Mesenchymal stem cell (in vitro differentiated cells and primary cell): ENCODE measurements at regions not wholly inside any gene's neighbourhood (a gene's known extent, or its start where the extent isn't known, plus 50 kb on each side); places are given as distances from the start of the nearest gene placed in this dataset.

ENCODE experiments used
- DNase-seq: peaks from one replicate; pipeline ENCODE4 v3.0.0-alpha.2; 2013
- H2AFZ ChIP-seq: one replicate; pipeline ENCODE4 v1.6.1; 2013; ENCODE audit warnings: low read depth, mild to moderate bottlenecking, control low read depth, inconsistent platforms, low read length, moderate library complexity
- H2AK5ac ChIP-seq: 2 replicates; pipeline ENCODE4 v1.6.1; 2013; ENCODE audit warnings: low read length, moderate library complexity, mild to moderate bottlenecking, inconsistent platforms; ENCODE audit not compliant: severe bottlenecking
- H2BK120ac ChIP-seq: one replicate; pipeline ENCODE4 v1.6.1; 2013; ENCODE audit warnings: low read depth, mild to moderate bottlenecking, inconsistent platforms, low read length, moderate library complexity
- H2BK12ac ChIP-seq, 2 experiments: one replicate each; pipeline ENCODE4 v1.6.1; 2013; ENCODE audit warnings: inconsistent platforms in 2 of 2, low read length in 2 of 2, mild to moderate bottlenecking in 2 of 2, moderate library complexity in 2 of 2, control low read depth in 1 of 2
- H2BK15ac ChIP-seq: one replicate; pipeline ENCODE4 v1.6.1; 2013; ENCODE audit warnings: mild to moderate bottlenecking, low read depth, inconsistent platforms; ENCODE audit not compliant: poor library complexity, severe bottlenecking
- H2BK5ac ChIP-seq: 2 replicates; pipeline ENCODE4 v1.6.1; 2013; ENCODE audit warnings: low read depth, mild to moderate bottlenecking, low read length, control low read depth, inconsistent platforms; ENCODE audit not compliant: poor library complexity, severe bottlenecking
- H3K14ac ChIP-seq, 2 experiments: one replicate each; pipeline ENCODE4 v1.6.1; 2013; ENCODE audit warnings: inconsistent platforms in 2 of 2, low read length in 2 of 2, control low read depth in 1 of 2, mild to moderate bottlenecking in 1 of 2, moderate library complexity in 1 of 2
- H3K18ac ChIP-seq, 2 experiments: one replicate each; pipeline ENCODE4 v1.6.1; 2013; ENCODE audit warnings: inconsistent platforms in 2 of 2, low read length in 2 of 2, control low read depth in 1 of 2, low read depth in 1 of 2, mild to moderate bottlenecking in 1 of 2
- H3K23ac ChIP-seq, 2 experiments: one replicate each; pipeline ENCODE4 v1.6.1; 2013; ENCODE audit warnings: inconsistent platforms in 2 of 2, low read length in 2 of 2, mild to moderate bottlenecking in 2 of 2, moderate library complexity in 2 of 2, control low read depth in 1 of 2
- H3K27ac ChIP-seq: 2 replicates; pipeline ENCODE4 v1.5.1; 2013; ENCODE audit warnings: mild to moderate bottlenecking, moderate library complexity, low read length, control low read depth, inconsistent platforms; ENCODE audit not compliant: poor library complexity, severe bottlenecking
- H3K27me3 ChIP-seq, 2 experiments: 2 replicates each; pipeline versions ENCODE4 v1.6.1 to v1.7.0; 2013; ENCODE audit warnings: low read length in 2 of 2, mild to moderate bottlenecking in 2 of 2, moderate library complexity in 2 of 2, control low read depth in 1 of 2, inconsistent platforms in 1 of 2; ENCODE audit not compliant: control insufficient read depth in 1 of 2, insufficient read depth in 1 of 2
- H3K36me3 ChIP-seq, 2 experiments: 2 replicates each; pipeline versions ENCODE4 v1.6.1 to v1.7.0; 2013; ENCODE audit warnings: low read length in 2 of 2, control low read depth in 1 of 2, inconsistent platforms in 1 of 2, low read depth in 1 of 2, mild to moderate bottlenecking in 1 of 2; ENCODE audit not compliant: insufficient read depth in 2 of 2, control insufficient read depth in 1 of 2
- H3K4ac ChIP-seq, 2 experiments: one replicate each; pipeline ENCODE4 v1.6.1; 2013; ENCODE audit warnings: inconsistent platforms in 2 of 2, low read length in 2 of 2, mild to moderate bottlenecking in 2 of 2, moderate library complexity in 2 of 2, control low read depth in 1 of 2, low read depth in 1 of 2
- H3K4me1 ChIP-seq: 2 replicates; pipeline ENCODE4 v1.6.1; 2013; ENCODE audit warnings: low read depth, low read length, control low read depth; ENCODE audit not compliant: control insufficient read depth, insufficient read depth
- H3K4me2 ChIP-seq: 2 replicates; pipeline ENCODE4 v1.6.1; 2013; ENCODE audit warnings: low read length, mild to moderate bottlenecking, inconsistent platforms; ENCODE audit not compliant: poor library complexity, severe bottlenecking
- H3K4me3 ChIP-seq, 2 experiments: 2 replicates each; pipeline versions ENCODE4 v1.5.1 to v1.7.0; 2013; ENCODE audit warnings: low read length in 2 of 2, mild to moderate bottlenecking in 2 of 2, control low read depth in 1 of 2, low read depth in 1 of 2; ENCODE audit not compliant: insufficient read depth in 1 of 2
- H3K79me1 ChIP-seq: replicated peaks from 2 replicates; pipeline ENCODE4 v1.6.1; 2013; ENCODE audit warnings: mild to moderate bottlenecking, control low read depth, low read length, inconsistent platforms; ENCODE audit not compliant: poor library complexity, severe bottlenecking
- H3K9ac ChIP-seq: 2 replicates; pipeline ENCODE4 v1.7.0; 2013; ENCODE audit warnings: mild to moderate bottlenecking, low read length, moderate library complexity
- H3K9me3 ChIP-seq: 2 replicates; pipeline ENCODE4 v1.7.0; 2013; ENCODE audit warnings: mild to moderate bottlenecking, low read length; ENCODE audit not compliant: control insufficient read depth
- H4K8ac ChIP-seq: one replicate; pipeline ENCODE4 v1.6.1; 2013; ENCODE audit warnings: inconsistent platforms, mild to moderate bottlenecking, low read length, moderate library complexity
- H4K91ac ChIP-seq: one replicate; pipeline ENCODE4 v1.6.1; 2013; ENCODE audit warnings: mild to moderate bottlenecking, low read length, inconsistent platforms
- WGBS: methylation state at CpG from one replicate; pipeline ENCODE4 v1.1.7; 2013; ENCODE audit warnings: mixed read lengths; 5-methylcytosine and 5-hydroxymethylcytosine counted together

DNA sequence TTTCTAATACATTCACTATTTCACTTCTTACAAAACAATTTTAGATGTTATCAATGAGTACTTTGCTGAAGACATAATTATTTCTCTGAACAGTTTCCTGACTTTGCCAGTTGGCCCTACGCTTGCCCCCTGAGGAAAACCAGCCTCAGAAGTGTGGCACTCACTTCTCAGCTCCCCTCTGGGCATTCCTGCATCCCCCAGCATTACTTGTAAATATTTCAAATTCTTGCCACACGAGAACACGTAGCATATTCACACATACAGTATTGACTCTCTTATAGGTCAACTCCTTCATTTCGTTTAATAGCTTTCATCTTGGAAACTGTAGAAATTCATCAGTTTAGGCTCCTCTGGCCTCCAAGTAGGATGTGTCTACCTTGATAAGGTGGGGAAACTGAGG, 65.2 kb downstream of the OTX2 start:
- DNase-seq, result no peak
- H3K79me1 ChIP-seq, result no peaks in the 10 kb centered on the region
- no peak overlapping the region for H4K91ac ChIP-seq
- H3K18ac ChIP-seq, result no peak overlapping the region
- no peak overlapping the region for H2BK5ac ChIP-seq
- H4K8ac ChIP-seq, result no peak overlapping the region
- no peak overlapping the region for H3K23ac ChIP-seq
- WGBS, result 61% methylated on average over 4 of the region's 4 CpGs
- H3K27ac ChIP-seq, result no peak overlapping the region
- H3K27me3 ChIP-seq, result peaks cover 0 to 7% of the 10 kb centered on the region in 2 experiments
- H2BK120ac ChIP-seq, result no peak overlapping the region
- H3K4me1 ChIP-seq, result no peaks in the 10 kb centered on the region
- no peaks in the 10 kb centered on the region for H3K9me3 ChIP-seq
- no peak overlapping the region for H2AFZ ChIP-seq
- H3K4ac ChIP-seq, result no peak overlapping the region
- H2BK15ac ChIP-seq, result no peak overlapping the region
- no peak overlapping the region for H3K4me2 ChIP-seq
- no peak overlapping the region for H3K4me3 ChIP-seq
- H3K14ac ChIP-seq, result no peak overlapping the region
- H2BK12ac ChIP-seq, result no peak overlapping the region
- H3K36me3 ChIP-seq, result no peaks in the 10 kb centered on the region
- H3K9ac ChIP-seq, result no peak overlapping the region
- H2AK5ac ChIP-seq, result no peak overlapping the region

DNA sequence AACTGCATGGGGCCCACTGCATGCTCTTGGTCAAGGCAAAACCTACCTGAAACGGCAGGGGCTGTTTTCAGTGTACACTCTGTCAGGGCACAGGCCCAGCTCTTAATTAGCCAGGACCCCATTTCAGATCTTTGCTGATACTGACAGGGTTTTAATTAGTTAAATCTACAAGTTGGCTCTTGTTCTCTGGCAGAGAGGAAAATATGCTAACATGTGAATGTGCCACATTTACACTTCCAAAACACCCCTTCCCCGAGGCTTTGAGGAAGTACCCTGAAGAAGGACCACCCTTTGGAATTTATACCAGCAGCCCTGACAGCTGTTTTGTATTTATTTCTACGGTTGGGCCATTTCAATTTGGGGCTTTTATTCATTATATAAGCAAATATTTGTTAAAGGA, 66.3 kb downstream of the OTX2 start:
- Histone ChIP-seq H2AK5ac (no peak overlapping the region), H3K9ac (no peak overlapping the region), H2BK120ac (no peak overlapping the region), H4K91ac (no peak overlapping the region), H3K4me1 (no peaks in the 10 kb centered on the region), H3K79me1 (no peaks in the 10 kb centered on the region), H3K4me3 (no peak overlapping the region), H3K23ac (no peak overlapping the region), H3K9me3 (no peaks in the 10 kb centered on the region), H3K36me3 (no peaks in the 10 kb centered on the region), H3K18ac (no peak overlapping the region), H3K4me2 (no peak overlapping the region), H2AFZ (no peak overlapping the region), H3K27me3 (peaks cover 0 to 7% of the 10 kb centered on the region in 2 experiments), H2BK5ac (no peak overlapping the region), H2BK12ac (no peak overlapping the region), H2BK15ac (no peak overlapping the region), H3K27ac (no peak overlapping the region), H3K4ac (no peak overlapping the region), H3K14ac (no peak overlapping the region), H4K8ac (no peak overlapping the region)
- DNase-seq, result no peak
- 69% methylated on average over 3 of the region's 3 CpGs for WGBS

- no peak overlapping the region for H2AK5ac ChIP-seq
These were observed 67.8 kb downstream of the OTX2 start for GRCh38 chr14:56742391-56742878.

DNA sequence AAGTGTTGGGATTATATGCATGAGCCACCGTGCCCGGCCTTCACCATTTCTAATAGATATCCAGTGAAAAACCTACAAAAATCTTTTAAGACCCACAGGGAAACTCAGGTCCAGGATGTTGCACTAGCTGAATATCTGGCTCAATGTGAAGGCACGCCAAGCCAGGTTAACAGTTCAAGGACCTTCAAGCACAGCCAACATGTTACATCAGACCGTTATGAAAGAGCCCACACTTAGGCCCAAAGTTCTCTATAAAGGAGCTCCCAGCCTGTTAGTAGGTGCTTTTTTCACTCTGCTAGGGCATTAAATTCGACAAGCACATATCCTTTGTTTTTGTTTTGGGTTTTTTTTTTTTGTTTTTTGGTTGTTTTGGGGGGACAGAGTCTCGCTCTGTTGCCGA, 69.0 kb downstream of the OTX2 start:
- Histone ChIP-seq H3K14ac (no peak overlapping the region), H3K9me3 (no peaks in the 10 kb centered on the region), H2BK15ac (no peak overlapping the region), H2AK5ac (no peak overlapping the region), H3K27ac (no peak overlapping the region), H3K79me1 (no peaks in the 10 kb centered on the region), H3K4me2 (no peak overlapping the region), H2BK5ac (no peak overlapping the region), H3K4me3 (no peak overlapping the region), H2BK120ac (no peak overlapping the region), H3K23ac (no peak overlapping the region), H4K91ac (no peak overlapping the region), H3K36me3 (no peaks in the 10 kb centered on the region), H2AFZ (no peak overlapping the region), H2BK12ac (no peak overlapping the region), H3K27me3 (no peaks in the 10 kb centered on the region), H3K4ac (no peak overlapping the region), H3K4me1 (no peaks in the 10 kb centered on the region), H3K9ac (no peak overlapping the region), H4K8ac (no peak overlapping the region), H3K18ac (no peak overlapping the region)
- DNase-seq, result no peak
- 84% methylated on average over 7 of the region's 7 CpGs for WGBS

More at GRCh38 chr14:56742391-56742878, 67.8 kb downstream of the OTX2 start:
- Histone ChIP-seq H3K79me1 (no peaks in the 10 kb centered on the region), H3K27me3 (no peaks in the 10 kb centered on the region), H3K36me3 (no peaks in the 10 kb centered on the region), H3K14ac (no peak overlapping the region), H3K23ac (no peak overlapping the region), H3K9ac (no peak overlapping the region), H3K18ac (no peak overlapping the region), H3K27ac (no peak overlapping the region), H3K4me3 (no peak overlapping the region), H2BK15ac (no peak overlapping the region), H3K9me3 (no peaks in the 10 kb centered on the region), H3K4ac (no peak overlapping the region), H2AFZ (no peak overlapping the region), H4K8ac (no peak overlapping the region), H4K91ac (no peak overlapping the region), H2BK120ac (no peak overlapping the region), H3K4me2 (no peak overlapping the region), H3K4me1 (no peaks in the 10 kb centered on the region), H2BK5ac (no peak overlapping the region), H2BK12ac (no peak overlapping the region)
- DNase-seq, result no peak
- 67% methylated on average over 3 of the region's 4 CpGs for WGBS
